Hematopoietic multipotent progenitor cell (in vitro differentiated cells): ENCODE measurements at regions not wholly inside any gene's neighbourhood (a gene's known extent, or its start where the extent isn't known, plus 50 kb on each side); places are given as distances from the start of the nearest gene placed in this dataset.

ENCODE experiments used
- DNase-seq, 3 donors: peaks; one replicate each; pipeline ENCODE4 v3.0.0-alpha.2; 2011 to 2015; ENCODE audit warnings: low read depth in 2 of 3, low spot score in 2 of 3

- no peak for DNase-seq
These were observed 475.0 kb downstream of the GABRG1 start for GRCh38 chr4:45648846-45649245.

GRCh38 chr4:45647823-45648222 is 476.0 kb downstream of the GABRG1 start:
- no peak for DNase-seq

- DNase-seq: no peak
These were observed 476.8 kb downstream of the GABRG1 start for GRCh38 chr4:45646885-45647590.

- DNase-seq: no peak
These were observed 483.6 kb downstream of the GABRG1 start for GRCh38 chr4:45640281-45640680.

GRCh38 chr4:45638641-45639040 is 485.2 kb downstream of the GABRG1 start:
- no peak for DNase-seq

- no peak for DNase-seq
These were observed 487.7 kb downstream of the GABRG1 start for GRCh38 chr4:45636175-45636574.

- DNase-seq: no peak
These were observed 494.1 kb downstream of the GABRG1 start for GRCh38 chr4:45629717-45630116.

- no peak for DNase-seq
These were observed 501.9 kb downstream of the GABRG1 start for GRCh38 chr4:45621971-45622370.

- DNase-seq: no peak
These were observed 503.0 kb downstream of the GABRG1 start for GRCh38 chr4:45620808-45621207.

GRCh38 chr4:45596379-45597101 is 527.3 kb downstream of the GABRG1 start:
- DNase-seq: no peak

GRCh38 chr4:45580334-45580733 is 543.5 kb downstream of the GABRG1 start:
- no peak for DNase-seq

GRCh38 chr4:45578874-45579273 is 545.0 kb downstream of the GABRG1 start:
- no peak for DNase-seq

- no peak for DNase-seq
These were observed 547.6 kb downstream of the GABRG1 start for GRCh38 chr4:45576275-45576674.

- DNase-seq: no peak
These were observed 554.2 kb downstream of the GABRG1 start for GRCh38 chr4:45569619-45570018.

GRCh38 chr4:45568694-45569093 is 555.2 kb downstream of the GABRG1 start:
- no peak for DNase-seq

GRCh38 chr4:45566896-45567603 is 556.8 kb downstream of the GABRG1 start:
- DNase-seq: no peak

GRCh38 chr4:45554423-45554822 is 569.4 kb downstream of the GABRG1 start:
- DNase-seq: no peak

- peak in 2 of 3 donors; percentile 3 to 43 for DNase-seq
These were observed 573.0 kb downstream of the GABRG1 start for GRCh38 chr4:45550766-45551366.

- no peak for DNase-seq
These were observed 584.6 kb downstream of the GABRG1 start for GRCh38 chr4:45539142-45539814.

- no peak for DNase-seq
These were observed 593.4 kb downstream of the GABRG1 start for GRCh38 chr4:45530498-45530897.

- DNase-seq: no peak
These were observed 596.7 kb downstream of the GABRG1 start for GRCh38 chr4:45527160-45527559.
